Lung microvascular endothelial cell (primary cell): ENCODE measurements at regions not wholly inside any gene's neighbourhood (a gene's known extent, or its start where the extent isn't known, plus 50 kb on each side); places are given as distances from the start of the nearest gene placed in this dataset.
A peak's percentile ranks its signal among the peaks of the same experiment; 100 is the strongest.

Experiments
- DNase-seq, 2 donors: peaks; one replicate each; pipeline versions ENCODE4 v3.0.0 to v3.0.0-alpha.2; 2010; ENCODE audit warnings: low read depth in 2 of 2

DNA sequence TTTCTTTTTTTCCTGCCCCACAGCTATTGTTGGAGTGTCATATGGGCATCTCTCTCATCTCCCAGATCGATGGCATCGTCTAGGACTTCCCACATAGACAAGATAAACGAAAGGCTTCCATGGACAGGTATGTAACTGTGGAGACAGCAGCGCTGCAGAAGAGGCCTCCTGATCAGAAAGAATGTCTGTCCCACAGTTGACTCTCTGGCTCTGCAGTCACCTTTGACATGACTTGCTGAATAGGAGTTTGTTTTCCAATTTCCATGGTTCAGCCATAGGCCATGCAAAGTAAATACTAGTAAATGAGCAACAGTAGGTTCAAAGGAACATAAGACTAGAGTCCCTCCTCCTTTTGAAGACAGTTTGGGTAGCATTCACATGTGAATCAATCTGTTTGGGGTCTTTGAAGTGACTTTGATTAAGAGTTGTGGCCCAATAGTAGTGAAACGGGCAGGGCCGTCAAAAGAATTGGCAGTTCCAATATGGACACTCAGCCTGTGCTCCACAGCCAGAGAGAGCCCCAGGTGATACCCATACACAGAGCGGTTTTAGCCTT, 134.7 kb upstream of the IFNGR1 start:
- no peak for DNase-seq

DNA sequence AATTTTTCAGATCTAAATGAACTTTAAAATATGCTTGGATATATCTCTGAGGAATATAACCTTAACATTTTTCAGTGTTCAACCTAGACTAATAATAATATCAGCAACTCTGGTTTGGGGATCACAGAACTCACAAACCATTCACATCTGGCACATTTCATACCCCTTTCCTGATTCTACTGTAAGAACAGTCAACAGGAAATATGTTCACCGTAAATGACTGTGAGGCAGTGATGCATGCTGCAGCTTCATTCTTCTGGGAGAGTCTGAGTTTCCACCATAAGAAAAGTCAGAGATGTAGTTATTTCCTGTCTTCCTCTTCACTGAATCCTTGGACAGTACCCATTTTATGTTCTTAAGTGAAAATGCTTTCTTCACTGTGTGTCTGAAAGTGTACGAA, 134.2 kb upstream of the IFNGR1 start:
- peak in 1 of 2 donors; percentile 79 for DNase-seq

DNA sequence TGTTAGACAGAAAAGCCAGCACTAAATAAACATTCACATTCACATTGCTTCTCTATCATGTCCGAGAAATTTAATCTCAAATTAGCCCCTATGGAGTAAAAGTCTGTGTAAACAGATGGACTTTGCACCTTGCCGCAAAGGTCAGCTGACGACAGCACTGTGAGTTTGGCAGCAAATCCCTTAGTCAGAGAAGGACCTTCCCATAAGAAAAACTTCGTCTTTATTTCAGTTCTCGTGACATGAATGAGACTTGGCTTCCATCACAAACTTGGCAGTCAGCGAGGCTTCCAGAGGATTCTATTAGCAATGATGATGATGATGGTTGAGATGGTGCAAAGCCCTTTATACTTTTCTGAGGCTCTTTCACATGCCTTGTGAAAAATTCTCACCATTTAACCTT, 133.7 kb upstream of the IFNGR1 start:
- peak in 1 of 2 donors; percentile 69 for DNase-seq

DNA sequence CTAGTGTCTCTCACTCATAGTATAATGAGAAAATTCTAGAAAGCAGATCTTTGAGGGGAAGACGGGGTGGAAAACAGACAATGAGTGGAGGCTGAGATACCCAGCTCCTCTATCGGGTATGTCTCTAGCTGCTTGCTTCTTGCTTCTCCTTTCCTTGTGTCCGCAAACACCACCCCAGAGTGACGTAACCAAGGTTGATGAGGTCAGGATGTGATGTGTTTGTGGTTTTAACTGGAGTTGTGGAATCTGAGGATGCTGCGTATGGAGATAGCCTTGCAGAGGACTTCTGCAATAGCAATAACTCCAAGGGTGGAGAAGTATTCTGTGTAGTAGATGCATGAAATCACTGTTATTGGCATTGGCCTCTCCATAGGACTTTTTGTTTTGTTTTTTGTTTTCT, 132.7 kb upstream of the IFNGR1 start:
- peak in 1 of 2 donors; percentile 70 for DNase-seq

DNA sequence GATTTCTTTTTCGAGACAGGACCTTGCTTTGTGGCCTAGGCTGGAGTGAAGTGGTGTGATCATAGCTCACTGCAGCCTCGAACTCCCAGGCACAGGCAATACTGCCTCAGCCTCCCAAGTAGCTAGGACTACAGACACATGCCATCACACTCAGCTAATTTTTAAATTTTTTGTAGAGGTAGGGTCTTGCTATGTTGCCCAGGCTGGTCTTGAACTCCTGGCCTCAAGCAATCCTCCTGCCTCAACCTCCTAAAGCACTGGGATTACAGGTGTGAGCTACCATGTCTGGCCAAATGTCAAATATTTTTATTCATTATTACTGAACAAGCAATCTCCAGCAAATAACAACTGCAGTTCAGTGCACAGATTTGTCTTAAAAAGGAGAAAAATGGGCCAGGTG, 131.7 kb upstream of the IFNGR1 start:
- DNase-seq, result no peak

DNA sequence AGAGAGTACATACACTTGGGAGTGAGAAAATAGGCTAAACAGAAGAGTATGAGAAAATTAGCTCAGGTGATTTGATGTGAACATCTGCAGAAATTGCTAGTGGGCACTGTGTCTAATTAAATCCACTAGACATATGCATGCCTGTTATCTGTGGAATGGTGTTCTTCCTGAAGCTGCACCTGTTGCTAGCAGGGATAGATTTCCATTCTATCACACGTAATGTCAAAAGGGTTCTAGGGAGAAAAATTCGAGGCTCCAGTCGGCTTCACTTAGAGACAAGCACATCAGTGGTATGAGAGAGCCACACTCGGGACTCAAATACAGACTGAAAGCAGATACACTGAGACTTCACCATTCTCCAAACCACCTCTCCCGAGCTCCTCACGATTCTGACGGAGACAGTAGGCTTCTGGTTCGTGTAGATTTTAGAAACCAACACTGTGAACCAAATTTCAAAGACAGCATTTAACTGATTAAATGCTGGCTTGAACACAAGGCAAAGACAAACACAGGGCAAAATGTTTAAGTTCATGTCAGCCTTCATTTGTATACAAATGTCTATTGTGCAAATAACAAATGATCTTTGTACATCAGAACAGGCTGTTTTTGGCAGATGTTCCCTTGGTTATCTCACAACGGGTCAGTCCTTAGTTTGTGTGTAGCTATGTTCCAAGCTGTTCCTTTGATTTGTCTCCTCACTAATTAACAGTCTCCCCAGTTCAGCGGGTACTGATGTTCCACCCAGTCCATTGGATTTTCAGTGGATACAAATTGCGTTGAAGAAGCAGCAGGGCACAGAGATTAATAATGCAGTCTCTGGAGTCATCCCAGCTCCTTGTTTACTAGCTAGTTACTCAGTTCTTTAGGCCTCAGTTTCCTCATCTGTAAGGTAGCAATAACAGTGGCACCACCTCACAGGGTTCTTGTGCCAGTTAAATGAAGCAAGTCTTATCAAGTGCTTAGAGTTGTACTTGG, 131.0 kb upstream of the IFNGR1 start:
- DNase-seq, result no peak

DNA sequence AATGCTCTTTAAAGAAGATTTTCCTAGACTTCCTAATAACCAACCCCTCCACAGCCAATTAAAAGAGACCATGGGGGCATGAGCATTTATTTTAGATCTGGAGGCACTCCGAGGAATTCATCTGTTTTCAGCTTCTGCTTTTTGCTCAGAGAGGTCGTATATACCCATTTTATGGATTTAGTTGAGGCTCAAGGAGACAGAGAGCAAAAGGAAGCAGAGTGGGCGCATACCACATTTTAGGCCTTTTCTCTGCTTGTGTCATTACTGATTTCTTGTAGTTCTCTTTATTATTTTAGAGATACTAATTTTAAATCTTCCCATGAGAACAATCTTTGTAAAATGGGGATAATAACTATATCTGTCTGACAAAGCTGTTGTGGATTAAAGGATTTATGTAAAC, 129.6 kb upstream of the IFNGR1 start:
- no peak for DNase-seq

DNA sequence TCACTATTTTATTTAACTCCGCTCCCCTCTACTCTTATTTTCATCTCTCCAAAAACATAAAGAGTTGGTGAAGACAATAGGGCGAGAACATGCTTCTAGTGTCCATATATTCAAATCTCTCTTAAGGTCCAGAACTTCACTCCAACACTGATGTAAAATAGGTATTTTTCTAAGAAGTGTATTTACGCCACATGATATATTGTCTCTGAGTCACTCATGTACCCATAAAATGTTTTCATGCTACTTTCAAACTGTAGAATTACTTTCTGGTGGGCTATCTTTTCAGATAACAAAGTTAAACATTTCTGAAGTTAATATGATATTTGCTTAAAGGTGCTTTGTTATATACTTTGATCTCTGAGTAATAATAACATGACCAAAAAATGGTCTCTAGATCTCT, 124.1 kb upstream of the IFNGR1 start:
- DNase-seq, result no peak

DNA sequence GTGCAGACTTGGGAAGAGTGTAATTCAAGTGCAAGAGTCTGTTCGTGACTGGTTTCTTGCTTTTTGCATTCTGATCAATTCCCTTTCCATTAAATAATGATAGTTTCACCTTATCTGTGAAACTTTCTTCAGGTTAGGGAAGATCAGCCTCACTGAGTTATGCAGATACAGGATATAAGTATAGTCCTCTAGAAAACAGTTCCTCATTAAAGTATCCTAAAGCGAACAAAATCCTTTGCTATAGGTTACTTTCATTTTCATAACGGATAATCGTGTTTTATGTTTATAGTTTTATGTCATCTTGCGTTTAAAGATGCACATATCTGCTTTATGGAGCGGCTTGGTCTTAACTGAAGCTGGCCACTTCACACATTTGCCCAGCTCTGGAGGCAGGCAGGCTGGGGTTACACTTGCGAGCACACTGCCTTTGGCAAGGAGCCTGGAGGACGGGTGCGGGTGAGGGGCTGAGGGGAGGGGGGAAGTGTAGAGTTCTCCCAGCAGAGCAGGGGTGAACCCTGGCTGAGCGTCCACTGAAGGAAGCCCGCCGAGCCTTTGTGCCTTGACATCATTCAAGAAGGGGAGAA, 123.5 kb upstream of the IFNGR1 start:
- no peak for DNase-seq

DNA sequence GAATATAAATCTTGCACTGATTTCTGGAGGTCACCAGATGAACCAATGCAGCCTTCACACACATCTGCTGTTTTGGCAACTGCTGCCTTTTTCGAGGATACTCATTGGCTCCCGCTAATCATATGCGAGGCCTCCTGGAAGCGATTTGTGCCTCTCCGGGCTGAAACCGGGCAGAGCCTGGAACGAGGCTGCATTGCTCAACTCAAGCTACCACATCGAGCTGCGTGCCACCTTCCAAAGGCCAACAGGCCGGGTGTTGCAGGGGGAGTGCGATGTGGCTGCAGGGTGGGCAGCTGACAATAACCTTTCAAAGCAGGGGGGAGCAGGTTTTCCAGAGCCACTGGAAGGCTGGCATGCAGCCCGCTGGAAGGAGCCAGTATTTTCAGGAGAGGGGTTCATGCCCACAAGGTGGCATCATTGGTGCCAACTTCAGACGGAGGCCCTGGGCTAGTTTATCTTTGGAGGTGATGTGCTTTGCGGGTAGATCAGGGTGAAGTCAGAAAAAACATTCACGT, 122.6 kb upstream of the IFNGR1 start:
- DNase-seq, result peak in 1 of 2 donors; percentile 30

DNA sequence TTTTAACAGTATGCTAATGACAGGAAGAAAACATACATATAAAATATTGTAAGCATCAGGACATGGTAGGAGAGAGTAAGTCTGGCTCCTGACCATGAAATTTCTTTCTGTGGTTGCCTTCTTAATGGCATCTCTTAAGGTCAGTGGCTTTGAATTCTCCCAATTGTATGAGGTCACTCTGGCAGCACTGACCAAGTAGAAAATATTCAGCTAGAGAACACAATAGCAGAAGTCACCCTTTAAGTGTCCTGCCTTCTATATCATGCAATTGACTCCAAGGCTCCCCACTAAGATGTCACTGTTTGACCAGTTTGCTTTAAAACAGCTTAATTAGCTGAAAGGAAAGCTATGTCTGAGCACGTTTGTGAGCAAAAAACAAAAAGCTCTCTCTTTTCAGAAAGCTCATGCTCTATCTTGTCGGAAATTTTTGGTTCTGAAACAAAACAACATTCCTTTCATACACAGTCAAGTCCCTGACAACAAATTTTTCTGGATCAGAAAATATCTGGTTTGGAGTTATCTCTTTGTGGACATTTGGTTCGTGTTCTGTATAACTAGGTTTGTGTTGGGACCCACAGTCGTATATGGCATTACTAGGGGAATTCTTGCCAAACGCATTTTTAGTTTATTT, 120.9 kb upstream of the IFNGR1 start:
- DNase-seq, result no peak

DNA sequence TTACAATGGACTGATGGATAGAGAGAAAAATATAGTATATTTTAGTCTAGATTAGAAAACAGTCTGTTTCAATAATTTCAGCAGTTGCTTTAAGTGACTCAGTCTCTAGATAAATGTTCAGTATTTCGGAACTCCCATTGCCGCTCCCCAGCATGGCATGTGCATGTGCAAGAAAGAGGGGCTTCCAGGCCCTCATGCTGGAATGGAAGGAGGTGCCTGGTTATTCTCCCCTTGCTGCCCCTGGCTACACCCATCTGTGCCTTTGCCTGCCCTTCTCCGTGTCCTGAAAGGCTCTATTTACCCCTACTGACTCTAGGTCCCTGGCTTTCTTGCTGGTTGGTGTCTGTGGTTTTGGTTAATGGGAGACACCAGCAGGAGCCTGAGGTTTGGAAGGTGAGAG, 115.7 kb upstream of the IFNGR1 start:
- DNase-seq, result no peak

DNA sequence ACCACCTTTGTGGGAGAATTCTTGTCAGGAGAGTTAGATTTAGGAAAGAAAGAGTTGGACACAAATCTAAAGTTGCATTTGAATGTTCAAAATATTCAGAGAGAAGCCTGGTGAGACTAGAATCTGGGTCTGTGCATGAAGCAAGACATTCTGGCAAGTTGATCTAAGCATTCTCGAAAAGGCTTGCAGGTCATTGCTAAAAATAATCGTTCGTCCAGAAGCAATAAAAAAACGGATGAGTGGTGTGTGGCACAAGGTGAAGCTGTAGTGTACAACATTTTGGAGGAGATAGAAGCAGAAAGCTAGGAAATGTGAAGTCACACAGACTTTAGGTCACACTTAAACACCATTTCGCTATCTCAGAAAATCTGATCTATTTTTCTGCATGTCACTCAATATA, 114.9 kb upstream of the IFNGR1 start:
- no peak for DNase-seq

DNA sequence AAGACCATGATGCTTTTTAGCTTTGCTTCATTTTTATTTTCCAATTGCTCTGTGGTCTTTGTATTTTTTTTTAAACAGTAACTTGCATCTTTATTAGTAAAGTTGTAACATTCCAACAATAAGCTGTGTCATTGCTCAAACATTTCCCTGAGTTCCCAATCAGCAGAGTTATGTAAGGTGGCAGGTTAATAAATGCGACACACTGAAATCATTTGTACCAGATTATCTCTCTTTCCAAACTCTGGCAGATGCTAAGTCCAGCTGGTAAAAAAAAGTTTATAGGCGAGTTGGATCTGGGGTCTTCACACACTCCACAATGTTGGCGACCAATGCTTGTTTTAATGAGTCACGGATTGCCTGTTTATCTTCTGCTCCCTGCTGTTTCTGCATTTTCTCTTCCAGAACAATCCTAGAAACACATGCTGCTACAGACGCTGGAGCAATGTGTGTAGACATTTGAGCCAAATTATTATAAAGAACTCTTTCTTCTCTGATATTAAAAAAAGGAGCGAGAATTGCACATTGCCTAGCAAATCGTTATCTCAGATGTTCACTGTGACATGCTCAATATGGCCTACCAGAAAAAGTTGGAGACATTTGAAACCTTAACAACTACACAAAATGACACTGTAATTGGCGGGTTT, 113.6 kb upstream of the IFNGR1 start:
- DNase-seq, result no peak

DNA sequence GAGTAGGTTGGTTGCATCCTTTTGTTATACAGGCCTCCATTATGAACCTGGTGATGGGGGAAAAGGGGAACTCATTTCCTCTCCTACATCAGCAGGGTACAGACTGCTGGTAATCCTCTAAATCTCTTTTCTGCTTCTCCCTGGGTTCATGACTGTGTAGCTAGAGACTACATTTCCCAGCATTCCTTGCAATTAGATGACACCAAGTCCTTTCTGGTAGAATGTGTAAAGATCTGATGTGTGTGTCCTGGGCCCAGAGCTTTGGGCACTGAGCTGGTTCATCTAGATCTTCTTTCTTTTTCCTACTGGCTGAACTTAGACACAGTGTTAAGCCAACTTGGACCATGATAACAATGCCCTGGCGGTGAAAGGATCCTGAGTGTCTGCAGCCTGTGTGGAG, 104.7 kb upstream of the IFNGR1 start:
- DNase-seq, result no peak

DNA sequence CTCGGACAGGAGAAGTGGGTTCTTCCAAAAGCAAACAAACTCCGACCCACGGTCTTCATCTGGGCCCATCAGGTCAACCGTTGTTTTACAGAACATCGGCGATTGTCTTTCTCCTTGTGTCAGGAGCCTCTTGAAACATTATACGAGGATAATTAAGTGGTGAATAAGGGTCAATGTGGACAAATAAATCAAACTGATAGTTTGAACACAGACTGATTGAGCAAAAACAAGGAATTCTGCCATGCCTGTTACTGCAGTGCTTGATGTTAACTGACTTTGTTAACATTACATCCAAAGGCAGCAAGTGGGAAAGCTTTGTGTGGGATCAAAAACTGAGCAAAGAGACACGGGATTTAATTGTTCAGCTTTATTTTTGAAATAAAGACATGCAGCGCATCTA, 101.1 kb upstream of the IFNGR1 start:
- no peak for DNase-seq

DNA sequence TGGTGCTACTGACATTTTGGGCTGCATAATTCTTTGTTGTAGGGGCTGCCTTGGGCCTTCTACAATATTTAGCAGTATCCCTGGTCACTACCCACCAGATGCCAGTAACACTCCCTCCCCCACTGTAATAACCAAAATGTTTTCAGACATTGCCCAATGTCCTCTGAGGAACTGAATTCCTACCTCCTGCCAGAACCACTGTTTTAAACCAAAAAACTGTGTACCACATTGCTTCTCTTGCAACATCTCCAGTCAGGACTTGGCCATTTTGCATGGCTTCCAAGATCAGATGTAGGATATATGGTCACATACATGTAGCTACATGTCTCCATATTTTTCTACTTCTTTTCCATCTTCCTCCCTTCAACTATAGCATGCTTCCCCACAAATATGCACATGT, 97.4 kb upstream of the IFNGR1 start:
- no peak for DNase-seq

DNA sequence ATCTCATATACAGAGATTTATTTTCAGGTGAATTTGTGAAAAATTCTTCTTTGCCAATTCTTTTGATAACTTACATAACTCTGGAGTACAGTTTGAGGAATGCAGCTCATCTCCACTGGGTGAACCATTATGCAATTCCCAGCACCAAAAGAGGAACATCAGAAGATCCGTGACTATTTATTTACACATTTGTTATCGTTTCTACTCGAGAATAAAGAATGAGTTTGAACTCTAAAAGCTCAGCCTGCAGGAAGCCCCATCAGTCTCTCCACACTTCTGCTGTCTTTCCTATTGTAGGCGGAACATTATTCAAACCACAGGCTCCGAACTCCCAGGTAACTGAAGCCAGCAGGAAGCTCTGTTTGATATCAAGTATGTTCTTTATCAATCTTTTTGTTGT, 95.9 kb upstream of the IFNGR1 start:
- DNase-seq, result no peak

DNA sequence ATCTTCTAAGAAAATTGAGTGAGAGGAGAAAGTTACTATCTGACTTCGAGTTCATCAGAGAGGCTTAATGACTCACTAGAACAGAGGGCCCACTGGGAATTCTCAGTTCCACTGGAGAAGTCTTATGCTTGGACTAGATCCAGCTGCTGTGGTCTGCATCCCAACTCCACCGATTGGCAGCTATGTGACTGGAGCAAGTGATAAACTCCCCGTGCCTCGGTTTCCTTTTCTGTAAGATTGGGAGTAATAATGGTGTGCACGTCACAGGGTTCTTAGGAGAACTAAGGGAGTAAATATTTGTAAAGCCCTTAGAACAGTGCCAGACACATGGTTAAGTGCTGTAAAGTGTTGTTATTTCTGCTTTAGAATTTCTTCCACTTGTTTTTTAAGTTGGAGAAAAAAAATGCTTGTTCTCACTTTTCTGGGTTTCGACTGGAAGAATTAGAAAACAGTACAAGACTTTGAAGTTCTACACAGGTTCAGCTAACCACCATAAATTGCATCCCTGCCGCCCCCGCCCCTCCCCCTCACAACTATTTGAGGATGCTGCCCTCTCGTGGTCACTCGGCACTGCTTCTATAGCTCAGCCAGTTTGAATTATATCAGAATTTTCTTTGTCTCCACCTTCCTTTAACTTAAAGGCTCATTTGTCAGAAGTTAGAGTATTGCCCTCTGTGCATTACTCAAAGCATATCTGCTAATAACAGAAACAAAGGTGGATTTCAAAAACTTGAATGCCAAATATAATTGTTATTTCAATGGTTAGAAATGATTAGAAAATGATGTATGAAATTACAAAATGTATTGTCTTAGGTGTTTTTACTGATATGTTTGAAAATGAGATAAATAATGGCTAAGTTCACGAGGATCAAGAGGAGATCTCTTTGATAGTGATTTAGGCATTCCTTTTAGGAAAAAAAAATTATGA, 95.0 kb upstream of the IFNGR1 start:
- DNase-seq, result peak; percentile 81 to 84

DNA sequence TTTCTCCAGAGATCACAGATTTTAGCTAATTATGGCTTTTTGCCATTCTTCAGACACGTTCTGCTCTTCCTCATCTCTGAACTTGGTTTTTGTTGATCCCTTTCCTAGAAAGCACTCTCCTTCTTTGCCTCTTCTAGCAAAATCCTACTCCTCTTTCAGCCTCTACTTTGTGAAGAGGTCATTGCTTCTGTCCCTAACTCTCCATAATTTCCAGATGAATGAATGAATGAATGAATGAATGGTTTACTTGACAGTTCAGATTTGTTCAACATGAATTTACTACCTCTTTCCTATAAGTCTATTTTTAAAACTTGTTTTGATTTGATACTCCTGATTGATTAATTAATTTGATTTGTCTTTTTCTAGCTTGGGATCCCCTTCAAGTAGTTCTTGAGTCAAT, 94.0 kb upstream of the IFNGR1 start:
- no peak for DNase-seq

DNA sequence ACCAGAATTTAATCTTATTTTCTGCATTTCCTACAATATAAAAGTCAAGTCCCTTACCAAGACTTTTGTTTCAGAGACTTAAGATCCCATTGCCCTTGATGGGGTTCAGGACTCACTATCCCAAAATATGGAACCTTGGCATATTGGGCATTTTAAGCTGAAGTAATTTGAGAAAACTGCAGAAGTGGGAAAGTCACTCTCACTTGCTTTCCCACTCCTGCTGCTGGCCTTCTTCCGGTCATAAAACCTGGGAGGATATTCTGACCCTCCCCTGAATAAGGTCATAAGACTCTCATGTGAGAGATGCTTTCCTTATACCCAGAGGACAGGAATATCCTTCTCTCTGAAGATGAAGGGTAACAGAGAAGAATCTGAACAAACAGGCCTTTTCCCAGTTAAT, 92.8 kb upstream of the IFNGR1 start:
- no peak for DNase-seq
